NCI-H1092 treated with DMSO at 0.1 percent for 48 hours (cell line): ENCODE measurements at regions not wholly inside any gene's neighbourhood (a gene's known extent, or its start where the extent isn't known, plus 50 kb on each side); places are given as distances from the start of the nearest gene placed in this dataset.
A peak's percentile ranks its signal among the peaks of the same experiment; 100 is the strongest.

Source experiments
- DNase-seq: peaks from one replicate; lab custom pipeline; 2025; lab: John Stamatoyannopoulos, UW

GRCh38 chr6:134117409-134117808, 65.0 kb upstream of the SLC2A12 start:
- no peak for DNase-seq

- DNase-seq: no peak
Measured at GRCh38 chr6:134115715-134116074, 63.3 kb upstream of the SLC2A12 start.

- no peak for DNase-seq
Measured at GRCh38 chr6:134114918-134115714, 62.7 kb upstream of the SLC2A12 start.

- no peak for DNase-seq
Measured at GRCh38 chr6:134114489-134114888, 62.1 kb upstream of the SLC2A12 start.

GRCh38 chr6:134111726-134112125, 59.3 kb upstream of the SLC2A12 start:
- DNase-seq: no peak

- peak; percentile 22 for DNase-seq
Measured at GRCh38 chr6:134111062-134111677, 58.7 kb upstream of the SLC2A12 start.

- DNase-seq: no peak
Measured at GRCh38 chr6:134106702-134107101, 54.3 kb upstream of the SLC2A12 start.

- no peak for DNase-seq
Measured at GRCh38 chr6:134105940-134106339, 53.5 kb upstream of the SLC2A12 start.

- DNase-seq: no peak
Measured at GRCh38 chr6:134103006-134103405, 50.6 kb upstream of the SLC2A12 start.
